ENCODE measurements at regions not wholly inside any gene's neighbourhood (a gene's known extent, or its start where the extent isn't known, plus 50 kb on each side); places are given as distances from the start of the nearest gene placed in this dataset.

- Mint-ChIP-seq H3K4me1 (no peaks in the 10 kb centered on the region), H3K36me3 (no peaks in the 10 kb centered on the region), H3K27me3 (peaks cover 6 to 20% (median 12%) of the 10 kb centered on the region in 3 donors), H3K4me3 (no peak overlapping the region), H3K27ac (no peak overlapping the region), H3K9me3 (peaks cover 0 to 4% (median 0%) of the 10 kb centered on the region in 7 donors)
- no peak for DNase-seq
- ATAC-seq (ENCODE audit: low read depth in 2 of 2), result no peak
Observed at GRCh38 chr2:167900435-167901114, 346.8 kb downstream of the STK39 start.

- H3K4me3 Mint-ChIP-seq, result no peak overlapping the region
- no peaks in the 10 kb centered on the region for H3K36me3 Mint-ChIP-seq
- DNase-seq (no peak), ATAC-seq (ENCODE audit: low read depth in 2 of 2) (no peak)
- H3K27me3 Mint-ChIP-seq, result peaks cover 6 to 12% (median 12%) of the 10 kb centered on the region in 3 donors
- H3K9me3 Mint-ChIP-seq, result peaks cover 0 to 4% (median 3%) of the 10 kb centered on the region in 7 donors
- no peak overlapping the region for H3K27ac Mint-ChIP-seq
- no peaks in the 10 kb centered on the region for H3K4me1 Mint-ChIP-seq
Observed at GRCh38 chr2:167898340-167898739, 349.1 kb downstream of the STK39 start.

- Mint-ChIP-seq H3K9me3 (peaks cover 10 to 37% (median 17%) of the 10 kb centered on the region in 7 donors), H3K4me1 (no peaks in the 10 kb centered on the region), H3K4me3 (no peak overlapping the region), H3K27me3 (peaks cover 12 to 23% (median 14%) of the 10 kb centered on the region in 3 donors), H3K36me3 (peaks cover 0 to 11% of the 10 kb centered on the region in 2 donors), H3K27ac (no peak overlapping the region)
- ATAC-seq (ENCODE audit: low read depth in 2 of 2) (no peak), DNase-seq (no peak)
Observed at GRCh38 chr2:167891841-167892240, 355.6 kb downstream of the STK39 start.

- H3K36me3 Mint-ChIP-seq, result peaks cover 0 to 11% of the 10 kb centered on the region in 2 donors
- no peak overlapping the region for H3K27ac Mint-ChIP-seq
- H3K9me3 Mint-ChIP-seq, result peaks cover 10 to 44% (median 18%) of the 10 kb centered on the region in 7 donors
- no peak for ATAC-seq (ENCODE audit: low read depth in 2 of 2)
- H3K27me3 Mint-ChIP-seq, result peaks cover 8 to 16% (median 12%) of the 10 kb centered on the region in 3 donors
- H3K4me3 Mint-ChIP-seq, result no peak overlapping the region
- H3K4me1 Mint-ChIP-seq, result no peaks in the 10 kb centered on the region
- no peak for DNase-seq
Observed at GRCh38 chr2:167890739-167891138, 356.7 kb downstream of the STK39 start.

- H3K4me3 Mint-ChIP-seq, result no peak overlapping the region
Observed at GRCh38 chr2:167880415-167880814, 367.0 kb downstream of the STK39 start.

GRCh38 chr2:167875529-167875928 is 371.9 kb downstream of the STK39 start:
- H3K36me3 Mint-ChIP-seq, result no peaks in the 10 kb centered on the region
- H3K4me3 Mint-ChIP-seq, result no peak overlapping the region
- H3K4me1 Mint-ChIP-seq, result no peaks in the 10 kb centered on the region
- DNase-seq (no peak), ATAC-seq (ENCODE audit: low read depth in 2 of 2) (no peak)
- H3K27me3 Mint-ChIP-seq, result peaks cover 0 to 9% (median 3%) of the 10 kb centered on the region in 3 donors
- H3K27ac Mint-ChIP-seq, result no peak overlapping the region
- peaks cover 0 to 5% (median 0%) of the 10 kb centered on the region in 7 donors for H3K9me3 Mint-ChIP-seq

More at GRCh38 chr2:167880415-167880814, 367.0 kb downstream of the STK39 start:
- Mint-ChIP-seq H3K27me3 (peaks cover 6 to 9% (median 7%) of the 10 kb centered on the region in 3 donors), H3K9me3 (peaks cover 0 to 9% (median 0%) of the 10 kb centered on the region in 7 donors), H3K4me1 (no peaks in the 10 kb centered on the region), H3K36me3 (no peaks in the 10 kb centered on the region), H3K27ac (no peak overlapping the region)
- no peak for ATAC-seq (ENCODE audit: low read depth in 2 of 2)
- no peak for DNase-seq

GRCh38 chr2:167874812-167875211 is 372.6 kb downstream of the STK39 start:
- peaks cover 0 to 9% (median 3%) of the 10 kb centered on the region in 3 donors for H3K27me3 Mint-ChIP-seq
- no peak overlapping the region for H3K27ac Mint-ChIP-seq
- DNase-seq (no peak), ATAC-seq (ENCODE audit: low read depth in 2 of 2) (no peak)
- H3K4me3 Mint-ChIP-seq, result no peak overlapping the region
- no peaks in the 10 kb centered on the region for H3K4me1 Mint-ChIP-seq
- no peaks in the 10 kb centered on the region for H3K36me3 Mint-ChIP-seq
- H3K9me3 Mint-ChIP-seq, result peaks cover 0 to 5% (median 0%) of the 10 kb centered on the region in 7 donors

- Mint-ChIP-seq H3K36me3 (no peaks in the 10 kb centered on the region), H3K27me3 (peaks cover 0 to 3% (median 3%) of the 10 kb centered on the region in 3 donors), H3K4me3 (no peak overlapping the region), H3K27ac (no peak overlapping the region), H3K9me3 (peaks cover 0 to 5% (median 0%) of the 10 kb centered on the region in 7 donors), H3K4me1 (no peaks in the 10 kb centered on the region)
- ATAC-seq (ENCODE audit: low read depth in 2 of 2) (no peak), DNase-seq (no peak)
Observed at GRCh38 chr2:167871286-167871685, 376.1 kb downstream of the STK39 start.

- no peak overlapping the region for H3K27ac Mint-ChIP-seq
- ATAC-seq (ENCODE audit: low read depth in 2 of 2), result no peak
- H3K27me3 Mint-ChIP-seq, result peaks cover 0 to 11% (median 3%) of the 10 kb centered on the region in 3 donors
- H3K4me3 Mint-ChIP-seq, result no peak overlapping the region
- no peak for DNase-seq
- no peaks in the 10 kb centered on the region for H3K36me3 Mint-ChIP-seq
- peaks cover 0 to 4% (median 0%) of the 10 kb centered on the region in 7 donors for H3K9me3 Mint-ChIP-seq
- H3K4me1 Mint-ChIP-seq, result no peaks in the 10 kb centered on the region
Observed at GRCh38 chr2:167869200-167869599, 378.2 kb downstream of the STK39 start.

GRCh38 chr2:167863377-167863776 is 384.0 kb downstream of the STK39 start:
- DNase-seq (no peak), ATAC-seq (ENCODE audit: low read depth in 2 of 2) (no peak)
- Mint-ChIP-seq H3K27me3 (peaks cover 0 to 11% (median 0%) of the 10 kb centered on the region in 3 donors), H3K36me3 (no peaks in the 10 kb centered on the region), H3K4me3 (no peak overlapping the region), H3K4me1 (no peaks in the 10 kb centered on the region), H3K9me3 (peaks cover 0 to 4% (median 0%) of the 10 kb centered on the region in 7 donors), H3K27ac (no peak overlapping the region)

GRCh38 chr2:167862782-167863181 is 384.6 kb downstream of the STK39 start:
- no peak overlapping the region for H3K4me3 Mint-ChIP-seq
- peaks cover 0 to 11% (median 0%) of the 10 kb centered on the region in 3 donors for H3K27me3 Mint-ChIP-seq
- no peaks in the 10 kb centered on the region for H3K4me1 Mint-ChIP-seq
- no peak overlapping the region for H3K27ac Mint-ChIP-seq
- H3K9me3 Mint-ChIP-seq, result peaks cover 0 to 4% (median 0%) of the 10 kb centered on the region in 7 donors
- H3K36me3 Mint-ChIP-seq, result no peaks in the 10 kb centered on the region
- DNase-seq (no peak), ATAC-seq (ENCODE audit: low read depth in 2 of 2) (no peak)

- Mint-ChIP-seq H3K27me3 (peaks cover 0 to 11% (median 0%) of the 10 kb centered on the region in 3 donors), H3K36me3 (no peaks in the 10 kb centered on the region), H3K4me1 (no peaks in the 10 kb centered on the region), H3K27ac (no peak overlapping the region), H3K4me3 (no peak overlapping the region), H3K9me3 (peaks cover 0 to 4% (median 0%) of the 10 kb centered on the region in 7 donors)
- DNase-seq, result no peak
- no peak for ATAC-seq (ENCODE audit: low read depth in 2 of 2)
Observed at GRCh38 chr2:167862296-167862695, 385.1 kb downstream of the STK39 start.

GRCh38 chr2:167861574-167862193 is 385.7 kb downstream of the STK39 start:
- DNase-seq (no peak), ATAC-seq (ENCODE audit: low read depth in 2 of 2) (no peak)
- Mint-ChIP-seq H3K9me3 (peaks cover 0 to 4% (median 0%) of the 10 kb centered on the region in 7 donors), H3K4me3 (no peak overlapping the region), H3K27me3 (peaks cover 0 to 11% (median 0%) of the 10 kb centered on the region in 3 donors), H3K4me1 (no peaks in the 10 kb centered on the region), H3K27ac (no peak overlapping the region), H3K36me3 (no peaks in the 10 kb centered on the region)

- DNase-seq (no peak), ATAC-seq (ENCODE audit: low read depth in 2 of 2) (no peak)
- Mint-ChIP-seq H3K27me3 (no peaks in the 10 kb centered on the region), H3K4me1 (no peaks in the 10 kb centered on the region), H3K9me3 (no peaks in the 10 kb centered on the region), H3K27ac (peak overlapping the region in 1 of 6 donors; percentile 10), H3K4me3 (no peak overlapping the region), H3K36me3 (no peaks in the 10 kb centered on the region)
Observed at GRCh38 chr2:167860082-167860481, 387.3 kb downstream of the STK39 start.

All from naive B cell (primary cell).